ENCODE measurements at regions not wholly inside any gene's neighbourhood (a gene's known extent, or its start where the extent isn't known, plus 50 kb on each side); places are given as distances from the start of the nearest gene placed in this dataset.

DNA sequence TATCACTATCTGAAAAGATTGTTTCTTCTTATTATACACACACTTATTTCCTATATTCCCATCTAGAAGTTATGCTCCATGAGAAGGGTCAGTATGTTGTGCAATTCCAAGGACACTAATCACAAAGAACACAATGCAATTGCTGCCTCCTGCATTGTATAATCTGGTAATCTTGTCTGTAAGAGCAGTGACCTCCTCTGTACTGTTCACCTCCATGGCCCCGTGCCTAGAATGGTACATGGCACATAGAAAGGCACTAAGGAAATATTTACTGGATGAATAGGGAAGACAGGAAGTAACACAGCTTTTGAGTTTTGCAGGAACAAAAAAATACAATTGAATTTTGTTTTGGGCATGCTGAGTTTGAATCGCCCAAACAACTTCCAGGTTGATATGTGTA lies 214.6 kb upstream of the SALL1 start:
- no peak overlapping the region for H3K27ac ChIP-seq

GRCh38 chr16:51359141-51359955 lies 208.3 kb upstream of the SALL1 start:
- no peaks in the 10 kb centered on the region for H3K27me3 ChIP-seq
- H3K36me3 ChIP-seq = no peaks in the 10 kb centered on the region
- H3K27ac ChIP-seq = no peak overlapping the region
- H3K9me3 ChIP-seq = no peaks in the 10 kb centered on the region
- TF ChIP-seq, protein P1, sequence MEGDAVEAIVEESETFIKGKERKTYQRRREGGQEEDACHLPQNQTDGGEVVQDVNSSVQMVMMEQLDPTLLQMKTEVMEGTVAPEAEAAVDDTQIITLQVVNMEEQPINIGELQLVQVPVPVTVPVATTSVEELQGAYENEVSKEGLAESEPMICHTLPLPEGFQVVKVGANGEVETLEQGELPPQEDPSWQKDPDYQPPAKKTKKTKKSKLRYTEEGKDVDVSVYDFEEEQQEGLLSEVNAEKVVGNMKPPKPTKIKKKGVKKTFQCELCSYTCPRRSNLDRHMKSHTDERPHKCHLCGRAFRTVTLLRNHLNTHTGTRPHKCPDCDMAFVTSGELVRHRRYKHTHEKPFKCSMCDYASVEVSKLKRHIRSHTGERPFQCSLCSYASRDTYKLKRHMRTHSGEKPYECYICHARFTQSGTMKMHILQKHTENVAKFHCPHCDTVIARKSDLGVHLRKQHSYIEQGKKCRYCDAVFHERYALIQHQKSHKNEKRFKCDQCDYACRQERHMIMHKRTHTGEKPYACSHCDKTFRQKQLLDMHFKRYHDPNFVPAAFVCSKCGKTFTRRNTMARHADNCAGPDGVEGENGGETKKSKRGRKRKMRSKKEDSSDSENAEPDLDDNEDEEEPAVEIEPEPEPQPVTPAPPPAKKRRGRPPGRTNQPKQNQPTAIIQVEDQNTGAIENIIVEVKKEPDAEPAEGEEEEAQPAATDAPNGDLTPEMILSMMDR (IDR thresholded peaks at IDR 0.05) = no peak
- H3K4me3 ChIP-seq (ENCODE audit: low read depth in 1 of 2, low read length in 1 of 2) = no peak overlapping the region
- no peaks in the 10 kb centered on the region for H3K4me1 ChIP-seq (ENCODE audit: control insufficient read depth in 1 of 2, insufficient read depth in 1 of 2, low read depth in 1 of 2, low read length in 1 of 2)

More for the DNA sequence above, 214.6 kb upstream of the SALL1 start:
- Histone ChIP-seq H3K4me3 (ENCODE audit: low read depth in 1 of 2, low read length in 1 of 2) (no peak overlapping the region), H3K36me3 (no peaks in the 10 kb centered on the region), H3K9me3 (no peaks in the 10 kb centered on the region), H3K27me3 (no peaks in the 10 kb centered on the region), H3K4me1 (ENCODE audit: control insufficient read depth in 1 of 2, insufficient read depth in 1 of 2, low read depth in 1 of 2, low read length in 1 of 2) (no peaks in the 10 kb centered on the region)
- TF ChIP-seq, protein P1 (IDR thresholded peaks at IDR 0.05) = no peak

GRCh38 chr16:51357839-51358238 lies 206.8 kb upstream of the SALL1 start:
- Histone ChIP-seq H3K36me3 (no peaks in the 10 kb centered on the region), H3K4me1 (ENCODE audit: control insufficient read depth in 1 of 2, insufficient read depth in 1 of 2, low read depth in 1 of 2, low read length in 1 of 2) (no peaks in the 10 kb centered on the region), H3K4me3 (ENCODE audit: low read depth in 1 of 2, low read length in 1 of 2) (no peak overlapping the region), H3K27ac (no peak overlapping the region), H3K9me3 (no peaks in the 10 kb centered on the region), H3K27me3 (no peaks in the 10 kb centered on the region)
- TF ChIP-seq, protein P1 (IDR thresholded peaks at IDR 0.05) = no peak

- H3K27me3 ChIP-seq = no peaks in the 10 kb centered on the region
- H3K9me3 ChIP-seq = no peaks in the 10 kb centered on the region
- no peak overlapping the region for H3K4me3 ChIP-seq (ENCODE audit: low read depth in 1 of 2, low read length in 1 of 2)
- H3K36me3 ChIP-seq = no peaks in the 10 kb centered on the region
- no peaks in the 10 kb centered on the region for H3K4me1 ChIP-seq (ENCODE audit: control insufficient read depth in 1 of 2, insufficient read depth in 1 of 2, low read depth in 1 of 2, low read length in 1 of 2)
- TF ChIP-seq, protein P1 (IDR thresholded peaks at IDR 0.05) = no peak
- no peak overlapping the region for H3K27ac ChIP-seq
These were observed 204.8 kb upstream of the SALL1 start for GRCh38 chr16:51355875-51356274.

GRCh38 chr16:51355195-51355594 lies 204.1 kb upstream of the SALL1 start:
- Histone ChIP-seq H3K9me3 (no peaks in the 10 kb centered on the region), H3K27me3 (no peaks in the 10 kb centered on the region), H3K36me3 (no peaks in the 10 kb centered on the region), H3K27ac (no peak overlapping the region), H3K4me3 (ENCODE audit: low read depth in 1 of 2, low read length in 1 of 2) (no peak overlapping the region), H3K4me1 (ENCODE audit: control insufficient read depth in 1 of 2, insufficient read depth in 1 of 2, low read depth in 1 of 2, low read length in 1 of 2) (peaks cover 0 to 5% of the 10 kb centered on the region in 2 experiments)
- TF ChIP-seq, protein P1 (IDR thresholded peaks at IDR 0.05) = no peak
